Breast epithelium (tissue), 4 donors: ENCODE measurements at regions not wholly inside any gene's neighbourhood (a gene's known extent, or its start where the extent isn't known, plus 50 kb on each side); places are given as distances from the start of the nearest gene placed in this dataset.
"Not testable (repeated sequence)": the region's sequence is repeated elsewhere in the genome, so short reads cannot be mapped to it uniquely, and the experiment has no call there.

Experiments used
- DNase-seq, 2 donors: peaks; one replicate each; pipeline ENCODE4 v3.0.0-alpha.2; 2019; ENCODE audit warnings: low spot score in 2 of 2
- H3K27ac ChIP-seq, 2 donors: fragments of 200-600 bp; sonication (generic) in 1 of 2; one replicate each; pipeline ENCODE4 v1.5.1; 2016 to 2019; ENCODE audit warnings: mild to moderate bottlenecking in 1 of 2
- H3K27me3 ChIP-seq, 2 donors: fragments of 200-600 bp; sonication (generic) in 1 of 2; one replicate each; pipeline versions ENCODE4 v1.5.1 to v1.6.0; 2017 to 2019; ENCODE audit warnings: control low read depth in 1 of 2, mild to moderate bottlenecking in 1 of 2
- H3K36me3 ChIP-seq: fragments of 200-600 bp; one replicate; pipeline ENCODE4 v1.5.1; 2019
- H3K4me1 ChIP-seq, 2 donors: fragments of 200-600 bp; sonication (generic); one replicate each; pipeline ENCODE4 v1.5.1; 2016 to 2019; ENCODE audit warnings: control low read depth in 1 of 2
- H3K4me3 ChIP-seq, 3 donors: fragments of 200-600 bp; sonication (generic); 1 replicate in 2 of 3; 2 replicates in 1 of 3; pipeline ENCODE4 v1.5.1; 2016 to 2019; ENCODE audit warnings: mild to moderate bottlenecking in 3 of 3, moderate library complexity in 2 of 3
- H3K9me3 ChIP-seq, 2 donors: fragments of 200-600 bp; sonication (generic) in 1 of 2; one replicate each; pipeline ENCODE4 v1.5.1; 2016 to 2019; ENCODE audit warnings: control low read depth in 1 of 2
- CTCF ChIP-seq, 3 donors: fragments of 450-650 bp; IDR thresholded peaks; one replicate each; pipeline ENCODE4 v1.5.1; 2016 to 2017; ENCODE audit warnings: antibody characterized with exemption in 3 of 3, mild to moderate bottlenecking in 3 of 3, moderate library complexity in 3 of 3
- POLR2A ChIP-seq: fragments of 450-650 bp; IDR thresholded peaks from one replicate; pipeline ENCODE4 v1.6.1; 2016; ENCODE audit warnings: antibody characterized with exemption, mild to moderate bottlenecking, moderate library complexity
- POLR2AphosphoS5 ChIP-seq, 3 donors: sonication (generic); formaldehyde crosslinking; IDR thresholded peaks; one replicate each; pipeline ENCODE4 v1.6.1; 2017; ENCODE audit warnings: antibody characterized with exemption in 3 of 3
- intact Hi-C: fragments of 100-400 bp; cut with DNase I; formaldehyde crosslinking; loops from one replicate; pipeline ENCODE4 v1.15.1; 2023; ENCODE audit warnings: low total_unique reads

GRCh38 chr12:126443977-126444376 is 1378.7 kb downstream of the AACS start:
- no peak for DNase-seq
- no peaks in the 10 kb centered on the region for H3K36me3 ChIP-seq
- no peaks in the 10 kb centered on the region for H3K9me3 ChIP-seq
- intact Hi-C loops, result no loop called here
- no peak overlapping the region for H3K27ac ChIP-seq
- H3K4me3 ChIP-seq, result no peak overlapping the region
- no peaks in the 10 kb centered on the region for H3K27me3 ChIP-seq
- TF ChIP-seq POLR2A, result no peak
- no peaks in the 10 kb centered on the region for H3K4me1 ChIP-seq

- DNase-seq, result no peak
- H3K9me3 ChIP-seq, result no peaks in the 10 kb centered on the region
- no peak overlapping the region for H3K27ac ChIP-seq
- intact Hi-C loops, result no loop called here
- H3K27me3 ChIP-seq, result no peaks in the 10 kb centered on the region
- TF ChIP-seq POLR2A (no peak), CTCF (IDR thresholded peaks at IDR 0.05) (no peak), POLR2AphosphoS5 (IDR thresholded peaks at IDR 0.05) (no peak)
- no peak overlapping the region for H3K4me3 ChIP-seq
- no peaks in the 10 kb centered on the region for H3K4me1 ChIP-seq
- no peaks in the 10 kb centered on the region for H3K36me3 ChIP-seq
Measured at GRCh38 chr12:126447346-126447745, 1382.1 kb downstream of the AACS start.

- no peaks in the 10 kb centered on the region for H3K4me1 ChIP-seq
- no peak overlapping the region for H3K27ac ChIP-seq
- TF ChIP-seq POLR2AphosphoS5 (IDR thresholded peaks at IDR 0.05) (no peak), CTCF (IDR thresholded peaks at IDR 0.05) (no peak), POLR2A (no peak)
Measured at GRCh38 chr12:126451809-126452208, 1386.6 kb downstream of the AACS start.

GRCh38 chr12:126452686-126453085 is 1387.5 kb downstream of the AACS start:
- intact Hi-C loops, H3K4me3 ChIP-seq, H3K36me3 ChIP-seq, H3K4me1 ChIP-seq, DNase-seq, H3K27ac ChIP-seq, H3K9me3 ChIP-seq, H3K27me3 ChIP-seq: not testable (repeated sequence)

More at GRCh38 chr12:126451809-126452208, 1386.6 kb downstream of the AACS start:
- no peaks in the 10 kb centered on the region for H3K27me3 ChIP-seq
- no peak overlapping the region for H3K4me3 ChIP-seq
- no peaks in the 10 kb centered on the region for H3K36me3 ChIP-seq
- intact Hi-C loops, result no loop called here
- no peaks in the 10 kb centered on the region for H3K9me3 ChIP-seq
- DNase-seq, result no peak

- Histone ChIP-seq H3K4me3 (no peak overlapping the region), H3K4me1 (no peaks in the 10 kb centered on the region), H3K27me3 (no peaks in the 10 kb centered on the region), H3K9me3 (no peaks in the 10 kb centered on the region), H3K27ac (no peak overlapping the region), H3K36me3 (no peaks in the 10 kb centered on the region)
- TF ChIP-seq CTCF (IDR thresholded peaks at IDR 0.05), result no peak
- TF ChIP-seq POLR2AphosphoS5 (IDR thresholded peaks at IDR 0.05), result no peak
- no peak for TF ChIP-seq POLR2A
- DNase-seq, result no peak
- intact Hi-C loops, result no loop called here
Measured at GRCh38 chr12:126454581-126454980, 1389.3 kb downstream of the AACS start.

GRCh38 chr12:126457776-126458175 is 1392.5 kb downstream of the AACS start:
- Histone ChIP-seq H3K4me1 (no peaks in the 10 kb centered on the region), H3K36me3 (no peaks in the 10 kb centered on the region), H3K27ac (no peak overlapping the region), H3K9me3 (no peaks in the 10 kb centered on the region), H3K27me3 (no peaks in the 10 kb centered on the region), H3K4me3 (no peak overlapping the region)
- DNase-seq, result no peak
- TF ChIP-seq CTCF (IDR thresholded peaks at IDR 0.05) (no peak), POLR2A (no peak), POLR2AphosphoS5 (IDR thresholded peaks at IDR 0.05) (no peak)
- intact Hi-C loops, result no loop called here
